ENCODE measurements at regions not wholly inside any gene's neighbourhood (a gene's known extent, or its start where the extent isn't known, plus 50 kb on each side); places are given as distances from the start of the nearest gene placed in this dataset.
A peak's percentile ranks its signal among the peaks of the same experiment; 100 is the strongest.

GRCh38 chr6:33967966-33968724, 164.3 kb upstream of the MLN start:
- DNase-seq, result peak; percentile 21

GRCh38 chr6:33967265-33967767, 163.5 kb upstream of the MLN start:
- no peak for DNase-seq

DNA sequence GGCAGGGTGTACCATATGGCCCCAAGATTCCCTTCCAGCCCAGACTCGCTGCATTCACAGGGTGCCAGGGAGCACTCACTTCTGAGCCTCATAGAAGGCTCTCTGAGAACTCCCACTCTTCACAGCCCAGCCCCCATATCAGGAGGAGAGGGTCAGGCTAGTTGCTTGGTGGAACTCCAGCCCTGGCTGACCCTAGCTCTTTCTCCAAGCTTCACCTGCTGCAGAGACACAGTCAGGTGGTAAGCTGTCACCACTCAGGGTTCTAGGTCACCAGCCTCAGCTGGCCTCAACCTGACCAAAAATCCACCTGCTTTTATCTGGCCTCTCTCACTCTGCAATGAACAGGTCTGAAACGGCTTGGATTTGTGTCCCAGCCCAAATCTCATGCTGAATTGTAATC, 162.7 kb upstream of the MLN start:
- DNase-seq, result no peak

DNA sequence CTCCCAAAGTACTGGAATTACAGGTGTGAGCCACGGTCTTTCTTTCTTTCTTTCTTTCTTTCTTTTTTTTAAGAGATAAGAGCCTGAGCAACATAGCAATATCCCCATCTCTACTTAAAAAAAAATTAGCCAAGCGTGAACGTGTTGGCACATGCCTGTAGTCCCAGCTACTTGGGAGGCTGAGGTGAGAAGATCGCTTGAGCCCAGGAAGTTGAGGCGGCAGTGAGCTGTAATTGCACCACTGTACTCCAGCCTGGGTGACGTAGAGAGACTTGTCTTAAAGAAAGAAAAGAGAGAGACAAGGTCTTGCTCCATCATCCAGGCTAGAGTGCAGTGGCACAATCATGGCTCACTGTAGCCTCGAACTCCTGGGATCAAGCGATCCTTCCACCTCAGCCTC, 162.0 kb upstream of the MLN start:
- DNase-seq, result no peak

GRCh38 chr6:33964387-33964786, 160.6 kb upstream of the MLN start:
- no peak for DNase-seq

DNA sequence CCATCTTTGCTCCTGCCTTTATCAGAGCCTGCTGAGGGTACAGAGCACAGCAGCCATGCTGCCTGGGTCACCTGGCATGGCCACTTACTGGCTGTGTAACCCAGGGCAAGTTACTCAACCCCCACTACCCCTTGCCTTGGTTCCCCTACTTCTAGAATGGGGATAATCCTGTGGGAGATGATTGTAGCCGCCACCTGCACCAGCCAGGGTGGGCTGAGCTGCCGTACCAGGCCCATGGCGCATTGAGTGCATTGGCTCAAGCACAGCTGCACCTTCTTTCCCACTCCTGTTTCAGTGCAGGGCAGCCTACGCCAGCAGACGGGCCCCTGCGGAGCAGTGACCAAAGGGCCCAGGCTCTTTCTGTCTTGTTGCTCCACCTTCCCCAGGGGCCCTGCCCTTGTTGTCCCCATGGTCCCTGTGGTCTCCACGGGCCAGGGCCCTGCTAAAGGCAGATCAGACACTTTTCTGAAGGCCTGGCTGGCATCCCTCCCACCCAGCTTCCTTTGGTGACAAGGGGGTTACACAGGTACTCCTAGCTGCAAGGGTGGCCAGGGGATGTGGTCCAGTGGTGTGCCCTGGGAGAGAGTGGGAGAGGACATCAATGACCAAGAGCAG, 159.4 kb upstream of the MLN start:
- DNase-seq, result no peak

DNA sequence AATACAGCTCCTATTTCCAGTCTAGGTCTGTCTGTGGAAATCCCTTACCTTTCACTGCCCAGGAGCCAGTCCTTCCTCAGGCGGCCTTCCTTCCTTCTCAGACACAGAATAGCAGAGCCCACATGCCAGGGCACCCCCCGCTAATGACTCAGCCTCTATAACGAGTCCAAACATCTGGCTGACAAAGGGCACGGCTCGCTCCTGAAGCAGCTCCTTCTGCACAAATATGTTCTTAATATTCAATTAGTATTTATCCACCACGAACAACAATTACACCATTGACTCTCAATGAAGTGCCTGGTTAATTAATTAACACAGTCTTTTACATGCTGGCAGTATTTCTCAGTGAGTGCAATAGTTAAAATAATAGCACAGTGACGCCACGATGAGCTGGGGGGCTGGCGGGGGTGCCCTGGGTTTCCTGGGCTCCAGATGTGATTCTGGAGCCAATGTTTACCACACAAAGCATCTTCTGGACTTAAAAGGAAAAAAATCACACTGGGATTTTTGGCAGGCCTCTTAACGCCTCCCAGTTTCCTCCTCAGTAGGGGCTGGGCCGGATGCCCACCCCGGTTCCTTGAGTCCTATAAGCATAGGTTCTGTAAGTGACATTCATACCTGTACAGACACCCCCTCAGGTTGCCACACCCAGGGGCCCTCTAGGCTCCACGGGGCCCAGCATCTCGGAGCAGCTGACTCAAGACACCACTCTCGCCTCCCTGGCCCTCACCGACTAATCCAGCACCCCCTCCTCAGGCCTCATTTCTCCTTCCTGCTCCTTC, 158.6 kb upstream of the MLN start:
- DNase-seq, result peak; percentile 50

DNA sequence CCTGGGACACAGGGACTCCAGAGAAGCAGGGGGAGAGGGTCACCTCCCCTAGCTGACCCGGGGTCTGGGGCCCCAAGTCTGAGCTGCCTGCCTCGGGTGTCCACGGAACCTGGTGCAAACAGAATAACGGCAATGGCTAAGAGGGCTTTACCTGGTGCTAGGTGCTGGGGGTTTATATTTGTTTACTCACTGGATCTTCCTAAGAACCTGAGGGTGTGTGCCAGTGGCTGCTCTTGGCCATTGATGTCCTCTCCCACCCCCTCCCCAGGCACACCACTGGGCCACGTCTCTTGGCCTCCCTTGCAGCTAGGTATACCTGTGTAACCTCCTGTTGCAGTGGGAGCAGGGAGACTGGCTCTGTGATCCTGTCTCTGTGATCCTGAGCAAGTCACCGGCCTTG, 157.9 kb upstream of the MLN start:
- DNase-seq, result no peak

- no peak for DNase-seq
These were observed 156.8 kb upstream of the MLN start for GRCh38 chr6:33960345-33961313.

- no peak for DNase-seq
These were observed 156.0 kb upstream of the MLN start for GRCh38 chr6:33959661-33960344.

GRCh38 chr6:33959329-33959651, 155.5 kb upstream of the MLN start:
- no peak for DNase-seq

GRCh38 chr6:33958526-33959328, 154.9 kb upstream of the MLN start:
- peak; percentile 6 for DNase-seq

- no peak for DNase-seq
These were observed 154.2 kb upstream of the MLN start for GRCh38 chr6:33957892-33958525.

DNA sequence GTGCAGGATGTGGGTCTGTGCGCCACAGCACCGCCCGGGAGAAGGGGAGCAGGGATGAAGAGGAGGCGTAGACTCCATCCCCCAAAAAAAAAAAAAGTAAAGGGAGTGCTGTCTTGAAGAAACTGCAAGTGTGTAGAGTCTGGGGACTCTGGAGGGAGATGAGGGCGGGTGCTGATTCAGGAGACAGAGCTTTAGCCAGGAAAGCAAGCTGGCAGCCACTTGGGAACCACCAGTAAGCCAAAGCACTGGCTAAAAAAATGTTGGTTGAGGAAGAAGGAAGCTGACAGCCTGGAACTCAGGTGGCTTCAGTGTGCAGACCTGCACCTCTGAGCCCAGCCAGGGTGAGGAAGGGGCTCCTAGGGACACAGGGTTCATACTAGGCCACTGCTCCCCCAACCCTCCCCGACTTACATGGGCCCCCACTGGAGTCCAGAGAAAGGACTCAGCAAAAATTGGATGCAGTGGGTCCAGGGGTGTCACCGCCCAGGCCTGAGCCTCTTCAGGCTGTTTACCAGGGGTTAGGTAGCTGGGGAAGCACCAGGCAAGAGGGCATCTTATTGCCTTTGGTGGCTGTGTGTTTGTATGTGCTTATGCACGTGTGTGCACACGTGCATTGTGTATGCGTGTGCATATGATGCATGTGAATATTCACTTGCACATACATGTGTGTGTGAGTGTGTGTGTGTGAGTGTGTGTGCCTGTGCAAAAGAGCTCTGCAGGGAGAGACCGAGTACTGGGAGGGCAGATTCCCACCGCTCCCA, 153.5 kb upstream of the MLN start:
- DNase-seq, result no peak

DNA sequence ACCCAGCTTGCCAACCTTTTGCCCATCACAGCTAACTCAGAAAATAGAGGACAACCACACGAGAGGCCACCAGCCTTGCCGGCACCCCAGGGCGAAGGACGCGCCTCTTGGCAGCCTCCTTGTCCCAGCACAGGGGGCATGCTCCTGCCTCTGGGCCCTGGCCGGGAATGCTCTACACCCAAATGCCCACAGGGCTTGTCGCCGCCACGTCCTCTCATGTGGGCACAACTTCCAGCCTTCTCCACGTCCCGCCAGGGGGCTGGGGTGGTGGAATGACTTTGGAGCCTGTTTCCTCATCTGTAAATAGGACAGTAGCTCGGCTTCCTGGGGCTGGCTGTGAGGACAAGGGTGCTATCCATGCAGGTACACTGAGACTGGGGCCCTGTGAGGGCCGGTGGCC, 152.4 kb upstream of the MLN start:
- no peak for DNase-seq

GRCh38 chr6:33955566-33955965, 151.8 kb upstream of the MLN start:
- no peak for DNase-seq

GRCh38 chr6:33954453-33954852, 150.7 kb upstream of the MLN start:
- no peak for DNase-seq

- DNase-seq, result no peak
These were observed 149.4 kb upstream of the MLN start for GRCh38 chr6:33953171-33953570.

DNA sequence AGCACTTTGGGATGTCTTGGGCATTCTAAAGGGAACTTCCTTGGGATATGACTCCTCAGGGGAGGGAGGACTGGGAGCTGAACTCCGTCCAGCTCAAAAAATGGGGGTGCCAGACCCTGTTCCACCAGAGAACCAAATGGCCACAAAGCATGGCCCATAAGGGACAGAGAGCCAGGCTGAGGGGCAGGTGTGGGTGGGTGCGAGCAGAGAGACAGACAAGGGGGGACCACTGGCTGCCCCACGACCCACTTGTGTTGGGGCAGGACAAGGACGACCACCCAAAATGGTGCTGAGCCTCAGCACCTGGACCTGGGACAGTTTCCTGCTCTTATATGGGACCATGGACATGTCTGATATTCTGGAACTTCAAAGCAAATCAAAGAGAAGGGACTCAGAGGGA, 148.2 kb upstream of the MLN start:
- no peak for DNase-seq

All from fibroblast of skin of scalp (primary cell).